ENCODE measurements at regions not wholly inside any gene's neighbourhood (a gene's known extent, or its start where the extent isn't known, plus 50 kb on each side); places are given as distances from the start of the nearest gene placed in this dataset.
A peak's percentile ranks its signal among the peaks of the same experiment; 100 is the strongest.

- Histone ChIP-seq H3K4me1 (ENCODE audit: insufficient read depth, low read length) (no peaks in the 10 kb centered on the region), H3K36me3 (ENCODE audit: insufficient read depth, low read length) (no peaks in the 10 kb centered on the region), H3K4me3 (ENCODE audit: low read length in 2 of 2) (no peak overlapping the region), H3K27me3 (ENCODE audit: insufficient read depth, low read length) (no peaks in the 10 kb centered on the region), H3K27ac (ENCODE audit: low read depth, low read length) (no peak overlapping the region), H3K9me3 (ENCODE audit: control insufficient read depth in 1 of 2, low read length in 2 of 2) (no peaks in the 10 kb centered on the region)
- Mint-ChIP-seq H3K4me3 (no peak overlapping the region), H3K27me3 (no peaks in the 10 kb centered on the region), H3K27ac (no peak overlapping the region), H3K4me1 (no peaks in the 10 kb centered on the region), H3K9me3 (peaks cover 0 to 12% (median 2%) of the 10 kb centered on the region in 8 donors), H3K36me3 (peaks cover 38 to 69% of the 10 kb centered on the region in 2 donors)
- POLR2A ChIA-PET (ENCODE audit: partially characterized antibody), result no interaction called here
- no peak for DNase-seq
- CTCF ChIA-PET (ENCODE audit: partially characterized antibody), result no interaction called here
- intact Hi-C loops (cut with micrococcal nuclease), result no loop called here
Measured at GRCh38 chr7:136046548-136046947, 69.4 kb upstream of the MTPN start.

GRCh38 chr7:136045992-136046391, 68.8 kb upstream of the MTPN start:
- POLR2A ChIA-PET (ENCODE audit: partially characterized antibody), result no interaction called here
- Histone ChIP-seq H3K36me3 (ENCODE audit: insufficient read depth, low read length) (no peaks in the 10 kb centered on the region), H3K4me3 (ENCODE audit: low read length in 2 of 2) (no peak overlapping the region), H3K9me3 (ENCODE audit: control insufficient read depth in 1 of 2, low read length in 2 of 2) (no peaks in the 10 kb centered on the region), H3K27me3 (ENCODE audit: insufficient read depth, low read length) (no peaks in the 10 kb centered on the region), H3K4me1 (ENCODE audit: insufficient read depth, low read length) (no peaks in the 10 kb centered on the region), H3K27ac (ENCODE audit: low read depth, low read length) (no peak overlapping the region)
- no peak for DNase-seq
- Mint-ChIP-seq H3K36me3 (peaks cover 38 to 65% of the 10 kb centered on the region in 2 donors), H3K4me1 (peaks cover 0 to 2% (median 0%) of the 10 kb centered on the region in 4 donors), H3K27ac (no peak overlapping the region), H3K27me3 (no peaks in the 10 kb centered on the region), H3K4me3 (no peak overlapping the region), H3K9me3 (peaks cover 0 to 12% (median 2%) of the 10 kb centered on the region in 8 donors)
- intact Hi-C loops (cut with micrococcal nuclease), result no loop called here
- CTCF ChIA-PET (ENCODE audit: partially characterized antibody), result no interaction called here

DNA sequence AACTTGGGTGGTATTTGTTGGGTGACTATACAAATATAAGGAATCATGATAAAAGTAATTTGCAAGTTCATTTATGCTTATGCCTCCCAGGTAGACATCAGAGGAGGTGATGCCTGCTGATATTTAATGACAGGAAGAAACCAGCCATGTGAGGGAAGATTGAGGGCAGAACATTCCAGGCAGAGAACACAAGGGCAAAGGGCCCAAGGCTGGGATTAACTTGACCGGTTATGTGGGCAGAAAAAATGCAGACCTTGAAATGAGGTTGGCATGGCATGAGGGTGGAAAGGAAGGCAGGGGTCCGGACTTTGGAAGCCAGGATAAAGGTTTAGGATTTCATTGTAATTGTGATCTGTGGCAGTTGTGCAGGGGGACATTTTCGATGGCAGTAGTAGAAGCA, 68.0 kb upstream of the MTPN start:
- CTCF ChIA-PET (ENCODE audit: partially characterized antibody), result no interaction called here
- no peaks in the 10 kb centered on the region for H3K9me3 ChIP-seq (ENCODE audit: control insufficient read depth in 1 of 2, low read length in 2 of 2)
- peaks cover 0 to 12% (median 2%) of the 10 kb centered on the region in 8 donors for H3K9me3 Mint-ChIP-seq
- no peak overlapping the region for H3K27ac ChIP-seq (ENCODE audit: low read depth, low read length)
- DNase-seq, result no peak
- peaks cover 0 to 2% (median 0%) of the 10 kb centered on the region in 4 donors for H3K4me1 Mint-ChIP-seq
- no peaks in the 10 kb centered on the region for H3K4me1 ChIP-seq (ENCODE audit: insufficient read depth, low read length)
- H3K4me3 ChIP-seq (ENCODE audit: low read length in 2 of 2), result no peak overlapping the region
- H3K36me3 ChIP-seq (ENCODE audit: insufficient read depth, low read length), result no peaks in the 10 kb centered on the region
- POLR2A ChIA-PET (ENCODE audit: partially characterized antibody), result no interaction called here
- no peak overlapping the region for H3K27ac Mint-ChIP-seq
- intact Hi-C loops (cut with micrococcal nuclease), result no loop called here
- H3K27me3 Mint-ChIP-seq, result no peaks in the 10 kb centered on the region
- no peaks in the 10 kb centered on the region for H3K27me3 ChIP-seq (ENCODE audit: insufficient read depth, low read length)
- H3K36me3 Mint-ChIP-seq, result peaks cover 34 to 57% of the 10 kb centered on the region in 2 donors
- H3K4me3 Mint-ChIP-seq, result no peak overlapping the region

DNA sequence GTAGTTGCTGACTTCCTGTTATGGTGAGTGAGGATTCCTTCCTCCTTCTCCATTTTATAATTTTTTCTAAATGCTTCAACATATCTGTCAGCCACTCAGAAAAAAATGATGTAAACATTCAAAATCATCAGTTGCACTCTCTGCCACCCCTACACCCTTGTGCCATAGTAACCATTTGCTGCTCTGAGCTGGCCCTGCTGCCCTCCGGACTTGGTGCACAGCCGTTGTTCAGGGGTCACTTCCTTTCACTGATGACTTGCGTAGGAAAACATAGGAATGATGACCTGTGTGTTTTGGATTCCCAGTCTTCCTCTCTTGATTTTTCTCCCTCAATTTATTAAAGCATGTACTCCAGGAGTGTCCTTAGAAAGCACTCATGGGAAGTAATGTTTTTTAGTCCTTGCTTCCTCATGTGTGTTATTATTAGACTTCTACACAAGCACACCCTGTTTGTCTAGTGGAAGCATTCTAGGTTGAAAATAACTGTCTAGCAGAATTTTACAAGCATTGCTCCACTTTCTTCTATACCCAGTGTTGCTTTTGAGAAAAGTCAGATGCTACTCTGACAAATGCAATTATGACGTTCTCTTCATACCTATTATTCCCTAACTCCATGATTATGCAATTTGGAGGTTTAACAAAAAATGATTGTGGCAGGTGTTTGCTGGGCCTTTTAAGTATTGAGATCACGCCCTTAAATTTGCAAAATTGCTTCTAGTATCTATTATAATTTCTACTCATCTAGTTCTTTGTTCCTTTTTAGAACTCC, 62.6 kb upstream of the MTPN start:
- Histone ChIP-seq H3K9me3 (ENCODE audit: control insufficient read depth in 1 of 2, low read length in 2 of 2) (no peaks in the 10 kb centered on the region), H3K4me3 (ENCODE audit: low read length in 2 of 2) (no peak overlapping the region), H3K36me3 (ENCODE audit: insufficient read depth, low read length) (no peaks in the 10 kb centered on the region), H3K27ac (ENCODE audit: low read depth, low read length) (no peak overlapping the region), H3K27me3 (ENCODE audit: insufficient read depth, low read length) (no peaks in the 10 kb centered on the region), H3K4me1 (ENCODE audit: insufficient read depth, low read length) (no peaks in the 10 kb centered on the region)
- Mint-ChIP-seq H3K27me3 (no peaks in the 10 kb centered on the region), H3K9me3 (no peaks in the 10 kb centered on the region), H3K27ac (peak overlapping the region in 1 of 7 donors; percentile 37), H3K4me1 (peaks cover 0 to 6% (median 0%) of the 10 kb centered on the region in 4 donors), H3K36me3 (peaks cover 7 to 35% of the 10 kb centered on the region in 2 donors), H3K4me3 (no peak overlapping the region)
- DNase-seq, result no peak
- POLR2A ChIA-PET (ENCODE audit: partially characterized antibody), result no interaction called here
- intact Hi-C loops (cut with micrococcal nuclease), result no loop called here
- CTCF ChIA-PET (ENCODE audit: partially characterized antibody), result interaction anchor here (0.6 kb wide), 1 partner anchor 759 kb away, joined by 3 read pairs; no protein-coding TSS in a partner anchor

GRCh38 chr7:136036336-136036735, 59.2 kb upstream of the MTPN start:
- intact Hi-C loops (cut with micrococcal nuclease), result no loop called here
- Mint-ChIP-seq H3K9me3 (no peaks in the 10 kb centered on the region), H3K4me3 (no peak overlapping the region), H3K4me1 (peaks cover 0 to 7% (median 2%) of the 10 kb centered on the region in 4 donors), H3K27me3 (no peaks in the 10 kb centered on the region), H3K27ac (no peak overlapping the region), H3K36me3 (peaks cover 2 to 32% of the 10 kb centered on the region in 2 donors)
- CTCF ChIA-PET (ENCODE audit: partially characterized antibody), result no interaction called here
- DNase-seq, result no peak
- Histone ChIP-seq H3K36me3 (ENCODE audit: insufficient read depth, low read length) (no peaks in the 10 kb centered on the region), H3K4me1 (ENCODE audit: insufficient read depth, low read length) (no peaks in the 10 kb centered on the region), H3K27ac (ENCODE audit: low read depth, low read length) (no peak overlapping the region), H3K4me3 (ENCODE audit: low read length in 2 of 2) (no peak overlapping the region), H3K27me3 (ENCODE audit: insufficient read depth, low read length) (no peaks in the 10 kb centered on the region), H3K9me3 (ENCODE audit: control insufficient read depth in 1 of 2, low read length in 2 of 2) (no peaks in the 10 kb centered on the region)
- POLR2A ChIA-PET (ENCODE audit: partially characterized antibody), result no interaction called here

GRCh38 chr7:136034132-136034531, 57.0 kb upstream of the MTPN start:
- no peaks in the 10 kb centered on the region for H3K9me3 ChIP-seq (ENCODE audit: control insufficient read depth in 1 of 2, low read length in 2 of 2)
- Mint-ChIP-seq H3K4me1 (peaks cover 0 to 11% (median 5%) of the 10 kb centered on the region in 4 donors), H3K36me3 (peaks cover 2 to 37% of the 10 kb centered on the region in 2 donors), H3K9me3 (no peaks in the 10 kb centered on the region), H3K4me3 (no peak overlapping the region), H3K27ac (no peak overlapping the region), H3K27me3 (no peaks in the 10 kb centered on the region)
- H3K27ac ChIP-seq (ENCODE audit: low read depth, low read length), result no peak overlapping the region
- intact Hi-C loops (cut with micrococcal nuclease), result no loop called here
- no peak for DNase-seq
- ChIA-PET CTCF (ENCODE audit: partially characterized antibody) (no interaction called here), POLR2A (ENCODE audit: partially characterized antibody) (no interaction called here)
- no peak overlapping the region for H3K4me3 ChIP-seq (ENCODE audit: low read length in 2 of 2)
- no peaks in the 10 kb centered on the region for H3K4me1 ChIP-seq (ENCODE audit: insufficient read depth, low read length)
- H3K27me3 ChIP-seq (ENCODE audit: insufficient read depth, low read length), result no peaks in the 10 kb centered on the region
- H3K36me3 ChIP-seq (ENCODE audit: insufficient read depth, low read length), result no peaks in the 10 kb centered on the region

GRCh38 chr7:136033413-136034031, 56.4 kb upstream of the MTPN start:
- intact Hi-C loops (cut with micrococcal nuclease), result no loop called here
- Mint-ChIP-seq H3K36me3 (peaks cover 2 to 32% of the 10 kb centered on the region in 2 donors), H3K4me3 (no peak overlapping the region), H3K4me1 (peaks cover 0 to 11% (median 5%) of the 10 kb centered on the region in 4 donors), H3K9me3 (no peaks in the 10 kb centered on the region), H3K27me3 (no peaks in the 10 kb centered on the region), H3K27ac (no peak overlapping the region)
- Histone ChIP-seq H3K4me1 (ENCODE audit: insufficient read depth, low read length) (no peaks in the 10 kb centered on the region), H3K36me3 (ENCODE audit: insufficient read depth, low read length) (no peaks in the 10 kb centered on the region), H3K27ac (ENCODE audit: low read depth, low read length) (no peak overlapping the region), H3K4me3 (ENCODE audit: low read length in 2 of 2) (no peak overlapping the region), H3K27me3 (ENCODE audit: insufficient read depth, low read length) (no peaks in the 10 kb centered on the region), H3K9me3 (ENCODE audit: control insufficient read depth in 1 of 2, low read length in 2 of 2) (no peaks in the 10 kb centered on the region)
- CTCF ChIA-PET (ENCODE audit: partially characterized antibody), result no interaction called here
- no peak for DNase-seq
- POLR2A ChIA-PET (ENCODE audit: partially characterized antibody), result no interaction called here

All from CD4-positive, alpha-beta memory T cell (primary cell).